Stomach (tissue), 8 donors: ENCODE measurements at regions not wholly inside any gene's neighbourhood (a gene's known extent, or its start where the extent isn't known, plus 50 kb on each side); places are given as distances from the start of the nearest gene placed in this dataset.
A peak's percentile ranks its signal among the peaks of the same experiment; 100 is the strongest.

Experiments used
- DNase-seq, 2 donors: peaks; one replicate each; pipeline versions ENCODE4 v3.0.0 to v3.0.0-alpha.2; 2013 to 2019
- H3K27ac ChIP-seq, 5 donors: fragments of 200-600 bp in 4 of 5; sonication (generic) in 4 of 5; one replicate each; pipeline ENCODE4 v1.5.1; 2013 to 2019; ENCODE audit warnings: mild to moderate bottlenecking in 1 of 5, moderate library complexity in 1 of 5
- H3K27me3 ChIP-seq, 3 donors: fragments of 200-600 bp; sonication (generic); one replicate each; pipeline ENCODE4 v1.5.1; 2017 to 2019; ENCODE audit warnings: mixed run types in 1 of 3
- H3K36me3 ChIP-seq, 4 donors: fragments of 200-600 bp; sonication (generic); 1 replicate in 3 of 4; 2 replicates in 1 of 4; pipeline ENCODE4 v1.5.1; 2016 to 2019
- H3K4me1 ChIP-seq, 4 donors: fragments of 200-600 bp; sonication (generic); one replicate each; pipeline ENCODE4 v1.5.1; 2016 to 2019
- H3K4me3 ChIP-seq, 4 donors: fragments of 200-600 bp; sonication (generic) in 3 of 4; one replicate each; pipeline ENCODE4 v1.5.1; 2016 to 2019; ENCODE audit warnings: mild to moderate bottlenecking in 1 of 4
- H3K9me3 ChIP-seq, 4 donors: fragments of 200-600 bp; sonication (generic); one replicate each; pipeline ENCODE4 v1.5.1; 2016 to 2019
- CTCF ChIP-seq, 7 experiments: fragments of 450-650 bp in 4 of 7; fragments of 200-600 bp in 3 of 7; sonication (generic) in 3 of 7; IDR thresholded peaks; one replicate each; pipeline ENCODE4 v1.5.1; 2016 to 2019; ENCODE audit warnings: antibody characterized with exemption in 7 of 7, control low read depth in 2 of 7, mild to moderate bottlenecking in 1 of 7
- EP300 ChIP-seq: sonication (generic); formaldehyde crosslinking; IDR thresholded peaks from one replicate; pipeline ENCODE4 v1.6.1; 2017; ENCODE audit warnings: antibody characterized with exemption
- POLR2A ChIP-seq, 4 donors: fragments of 450-650 bp; IDR thresholded peaks; one replicate each; pipeline ENCODE4 v1.6.1; 2016; ENCODE audit warnings: antibody characterized with exemption in 4 of 4, control low read depth in 2 of 4, mild to moderate bottlenecking in 1 of 4, moderate library complexity in 1 of 4
- POLR2AphosphoS5 ChIP-seq, 3 donors: sonication (generic); formaldehyde crosslinking; IDR thresholded peaks; one replicate each; pipeline ENCODE4 v1.6.1; 2016; ENCODE audit warnings: antibody characterized with exemption in 3 of 3
- WGBS, 5 donors: extraction: QIAGEN DNeasy Blood & Tissue Kit in 3 of 5; methylation state at CpG; one replicate each; pipeline versions ENCODE4 v1.1.5 to v1.1.7; 2013 to 2018; 5-methylcytosine and 5-hydroxymethylcytosine counted together
- intact Hi-C: fragments of 100-400 bp; cut with DNase I; formaldehyde crosslinking; loops from one replicate; pipeline ENCODE4 v1.15.1; 2023; ENCODE audit warnings: low total_unique reads
- donor health status: healthy with polysubstance abuse.
- donor health status: Bipolar disorder and iron deficiency.
- donor health status: healthy.

GRCh38 chr13:73827434-73827833 lies 306.8 kb downstream of the KLF12 start:
- intact Hi-C loops = no loop called here

GRCh38 chr13:73825143-73825542 lies 309.1 kb downstream of the KLF12 start:
- intact Hi-C loops = no loop called here
- Histone ChIP-seq H3K4me3 (no peak overlapping the region), H3K36me3 (no peaks in the 10 kb centered on the region), H3K9me3 (no peaks in the 10 kb centered on the region), H3K4me1 (peaks cover 0 to 11% (median 4%) of the 10 kb centered on the region in 4 donors), H3K27ac (no peak overlapping the region), H3K27me3 (no peaks in the 10 kb centered on the region)
- DNase-seq = no peak
- TF ChIP-seq EP300 (no peak), POLR2AphosphoS5 (IDR thresholded peaks at IDR 0.05) (no peak), CTCF (IDR thresholded peaks at IDR 0.05) (no peak), POLR2A (IDR thresholded peaks at IDR 0.05) (no peak)
- 93 to 95% (median 93%) methylated on average over 3 of the region's 3 CpGs for WGBS, 5 donors

More at GRCh38 chr13:73827434-73827833, 306.8 kb downstream of the KLF12 start:
- Histone ChIP-seq H3K36me3 (no peaks in the 10 kb centered on the region), H3K4me1 (peaks cover 0 to 12% (median 6%) of the 10 kb centered on the region in 4 donors), H3K27ac (no peak overlapping the region), H3K27me3 (no peaks in the 10 kb centered on the region), H3K4me3 (no peak overlapping the region), H3K9me3 (no peaks in the 10 kb centered on the region)
- TF ChIP-seq POLR2A (IDR thresholded peaks at IDR 0.05) (no peak), EP300 (no peak), CTCF (IDR thresholded peaks at IDR 0.05) (no peak), POLR2AphosphoS5 (IDR thresholded peaks at IDR 0.05) (no peak)
- no peak for DNase-seq
- WGBS, 5 donors = 80 to 96% (median 93%) methylated on average over 3 of the region's 3 CpGs

- H3K27ac ChIP-seq = no peak overlapping the region
- no peaks in the 10 kb centered on the region for H3K9me3 ChIP-seq
- 84 to 88% (median 86%) methylated on average over 6 of the region's 6 CpGs for WGBS, 5 donors
- no peak overlapping the region for H3K4me3 ChIP-seq
- DNase-seq = peak in 1 of 2 donors; percentile 24
- no peaks in the 10 kb centered on the region for H3K27me3 ChIP-seq
- no peaks in the 10 kb centered on the region for H3K36me3 ChIP-seq
- no peak for TF ChIP-seq POLR2A (IDR thresholded peaks at IDR 0.05)
- no peak for TF ChIP-seq POLR2AphosphoS5 (IDR thresholded peaks at IDR 0.05)
- TF ChIP-seq CTCF (IDR thresholded peaks at IDR 0.05) = no peak
- no peak for TF ChIP-seq EP300
- intact Hi-C loops = no loop called here
- H3K4me1 ChIP-seq = no peaks in the 10 kb centered on the region
Observed at GRCh38 chr13:73822668-73823592, 311.3 kb downstream of the KLF12 start.

- H3K27ac ChIP-seq = no peak overlapping the region
- no peak overlapping the region for H3K4me3 ChIP-seq
- DNase-seq = no peak
- no peaks in the 10 kb centered on the region for H3K36me3 ChIP-seq
- WGBS, 5 donors = 80 to 98% (median 94%) methylated on average over 2 of the region's 2 CpGs
- no peaks in the 10 kb centered on the region for H3K4me1 ChIP-seq
- intact Hi-C loops = no loop called here
- H3K27me3 ChIP-seq = no peaks in the 10 kb centered on the region
- no peaks in the 10 kb centered on the region for H3K9me3 ChIP-seq
- TF ChIP-seq POLR2AphosphoS5 (IDR thresholded peaks at IDR 0.05) = no peak
- no peak for TF ChIP-seq CTCF (IDR thresholded peaks at IDR 0.05)
- TF ChIP-seq POLR2A (IDR thresholded peaks at IDR 0.05) = no peak
- no peak for TF ChIP-seq EP300
Observed at GRCh38 chr13:73820688-73821087, 313.5 kb downstream of the KLF12 start.
